B cell (primary cell): ENCODE measurements at regions not wholly inside any gene's neighbourhood (a gene's known extent, or its start where the extent isn't known, plus 50 kb on each side); places are given as distances from the start of the nearest gene placed in this dataset.

ENCODE experiments used
- ATAC-seq: fragments of 200-7000 bp; cut with Tn5 transposase; one replicate; pipeline ENCODE4 v1.10.0; 2021; ENCODE audit warnings: low read depth, mild to moderate bottlenecking, moderate number of reproducible peaks, moderate library complexity
- CTCF ChIA-PET: fragments of 350-600 bp; sonication (Branson Sonifier 250); formaldehyde crosslinking; loops from one replicate; lab custom pipeline; 2021; ENCODE audit warnings: antibody characterized with exemption, inconsistent platforms; lab: Charles Lee
- POLR2A ChIA-PET: fragments of 350-600 bp; sonication (Branson Sonifier 250); formaldehyde crosslinking; loops from one replicate; lab custom pipeline; 2021; ENCODE audit warnings: antibody characterized with exemption; lab: Charles Lee
- DNase-seq: peaks from one replicate; pipeline ENCODE4 v3.0.0; 2013
- H2AFZ ChIP-seq: 2 replicates; pipeline ENCODE4 v1.6.1; 2012; ENCODE audit warnings: mild to moderate bottlenecking, low read depth, low read length; ENCODE audit not compliant: insufficient read depth, poor library complexity, severe bottlenecking
- H3K27ac ChIP-seq, 2 donors: 1 replicate in 1 of 2; 2 replicates in 1 of 2; pipeline ENCODE4 v1.5.1; 2012 to 2013; ENCODE audit warnings: low read length in 2 of 2, mild to moderate bottlenecking in 2 of 2, moderate library complexity in 1 of 2
- H3K27me3 ChIP-seq, 4 experiments: fragments of 200-600 bp in 1 of 4; sonication (generic) in 1 of 4; replicated peaks in 1 of 4; 1 replicate in 2 of 4; 2 replicates in 2 of 4; pipeline versions ENCODE4 v1.6.1 to v1.7.0; 2013 to 2016; ENCODE audit warnings: low read length in 3 of 4, mild to moderate bottlenecking in 2 of 4, mixed read lengths in 1 of 4, moderate library complexity in 1 of 4; ENCODE audit not compliant: insufficient read depth in 4 of 4, control insufficient read depth in 3 of 4; ENCODE audit errors: control extremely low read depth in 1 of 4
- H3K36me3 ChIP-seq, 2 experiments: replicated peaks in 1 of 2; 1 replicate in 1 of 2; 2 replicates in 1 of 2; pipeline versions ENCODE4 v1.6.1 to v1.7.1; 2013; ENCODE audit warnings: low read length in 1 of 2; ENCODE audit not compliant: insufficient read depth in 2 of 2, control insufficient read depth in 1 of 2; ENCODE audit errors: control extremely low read depth in 1 of 2, extremely low read depth in 1 of 2
- H3K4me1 ChIP-seq, 2 donors: fragments of 200-600 bp in 1 of 2; sonication (generic) in 1 of 2; 1 replicate in 1 of 2; 2 replicates in 1 of 2; pipeline versions ENCODE4 v1.5.1 to v1.6.1; 2013 to 2017; ENCODE audit warnings: low read length in 2 of 2; ENCODE audit not compliant: control insufficient read depth in 2 of 2, insufficient read depth in 2 of 2
- H3K4me2 ChIP-seq: replicated peaks from 2 replicates; pipeline ENCODE3; 2012; ENCODE audit warnings: mild to moderate bottlenecking, low read depth, low read length; ENCODE audit not compliant: poor library complexity, severe bottlenecking
- H3K4me3 ChIP-seq, 5 experiments: fragments of 200-600 bp in 1 of 5; sonication (generic) in 1 of 5; 1 replicate in 3 of 5; 2 replicates in 2 of 5; pipeline versions ENCODE4 v1.5.1 to v1.7.0; 2011 to 2016; ENCODE audit warnings: low read length in 4 of 5, mild to moderate bottlenecking in 4 of 5, low read depth in 2 of 5, control low read depth in 1 of 5, moderate library complexity in 1 of 5; ENCODE audit not compliant: insufficient read depth in 1 of 5; ENCODE audit errors: control extremely low read depth in 1 of 5, extremely low read depth in 1 of 5
- H3K79me2 ChIP-seq: fragments of 200-600 bp; sonication (generic); one replicate; pipeline ENCODE4 v1.6.0; 2016; ENCODE audit warnings: low read length; ENCODE audit not compliant: control insufficient read depth, insufficient read depth
- H3K9ac ChIP-seq: fragments of 200-600 bp; sonication (generic); 2 replicates; pipeline ENCODE4 v1.6.1; 2017; ENCODE audit warnings: mild to moderate bottlenecking, low read length, moderate library complexity
- H3K9me3 ChIP-seq, 3 donors: one replicate each; pipeline versions ENCODE4 v1.6.1 to v1.7.1; 2013; ENCODE audit warnings: low read length in 2 of 3; ENCODE audit not compliant: control insufficient read depth in 2 of 3, insufficient read depth in 1 of 3; ENCODE audit errors: control extremely low read depth in 1 of 3
- H4K20me1 ChIP-seq: 2 replicates; pipeline ENCODE4 v1.6.0; 2012; ENCODE audit warnings: mild to moderate bottlenecking, low read length; ENCODE audit not compliant: insufficient read depth, control insufficient read depth, poor library complexity, severe bottlenecking
- H3K27ac Mint-ChIP-seq: one replicate; pipeline ENCODE4 v1.8.0; 2021; ENCODE audit warnings: mixed read lengths
- H3K27me3 Mint-ChIP-seq: one replicate; pipeline ENCODE4 v1.8.0; 2021; ENCODE audit warnings: mixed read lengths
- H3K4me1 Mint-ChIP-seq: one replicate; pipeline ENCODE4 v1.8.0; 2021; ENCODE audit warnings: mixed read lengths
- H3K4me3 Mint-ChIP-seq: one replicate; pipeline ENCODE4 v1.8.0; 2021; ENCODE audit warnings: mixed read lengths
- H3K9me3 Mint-ChIP-seq: one replicate; pipeline ENCODE4 v1.8.0; 2022; ENCODE audit warnings: mixed read lengths; ENCODE audit not compliant: insufficient read depth
- EZH2 ChIP-seq: IDR thresholded peaks from 2 replicates; pipeline ENCODE4 v1.6.1; 2012; ENCODE audit warnings: borderline replicate concordance, low read depth, mild to moderate bottlenecking, moderate library complexity, low read length; ENCODE audit not compliant: insufficient read depth, poor library complexity, severe bottlenecking
- WGBS: methylation state at CpG from one replicate; pipeline ENCODE4 v1.1.5; 2013; ENCODE audit warnings: missing lambda C conversion rate; ENCODE audit not compliant: insufficient coverage; 5-methylcytosine and 5-hydroxymethylcytosine counted together
- intact Hi-C: fragments of 100-400 bp; cut with micrococcal nuclease; formaldehyde crosslinking; loops from one replicate; pipeline ENCODE4 v1.10.0; 2022
- TF ChIP-seq, protein P1 (sequence below): fragments of 200-600 bp; IDR thresholded peaks from one replicate; pipeline ENCODE4 v1.8.0; 2022; ENCODE audit warnings: antibody characterized with exemption, mild to moderate bottlenecking

DNA sequence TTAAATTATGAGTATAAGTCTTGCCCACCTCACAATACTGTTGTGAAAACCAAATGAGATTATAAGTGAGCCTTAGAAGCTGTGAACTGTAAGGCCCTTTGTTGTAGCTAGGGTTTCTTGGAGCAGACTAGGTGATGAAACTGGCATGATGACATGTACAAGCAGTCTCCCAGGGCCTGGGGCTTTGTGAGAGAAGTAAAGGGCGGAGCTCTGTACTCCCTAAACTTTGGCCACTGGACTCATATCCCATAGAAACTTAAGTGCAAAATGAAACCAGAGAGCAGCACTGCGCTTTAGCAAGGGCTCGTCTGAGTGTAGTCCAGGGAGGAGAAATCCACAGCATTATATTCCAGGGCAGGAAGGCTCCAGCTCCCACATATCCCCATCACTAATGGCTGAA is 385.6 kb upstream of the FGF16 start:
- no peak for TF ChIP-seq EZH2
- TF ChIP-seq, protein P1, sequence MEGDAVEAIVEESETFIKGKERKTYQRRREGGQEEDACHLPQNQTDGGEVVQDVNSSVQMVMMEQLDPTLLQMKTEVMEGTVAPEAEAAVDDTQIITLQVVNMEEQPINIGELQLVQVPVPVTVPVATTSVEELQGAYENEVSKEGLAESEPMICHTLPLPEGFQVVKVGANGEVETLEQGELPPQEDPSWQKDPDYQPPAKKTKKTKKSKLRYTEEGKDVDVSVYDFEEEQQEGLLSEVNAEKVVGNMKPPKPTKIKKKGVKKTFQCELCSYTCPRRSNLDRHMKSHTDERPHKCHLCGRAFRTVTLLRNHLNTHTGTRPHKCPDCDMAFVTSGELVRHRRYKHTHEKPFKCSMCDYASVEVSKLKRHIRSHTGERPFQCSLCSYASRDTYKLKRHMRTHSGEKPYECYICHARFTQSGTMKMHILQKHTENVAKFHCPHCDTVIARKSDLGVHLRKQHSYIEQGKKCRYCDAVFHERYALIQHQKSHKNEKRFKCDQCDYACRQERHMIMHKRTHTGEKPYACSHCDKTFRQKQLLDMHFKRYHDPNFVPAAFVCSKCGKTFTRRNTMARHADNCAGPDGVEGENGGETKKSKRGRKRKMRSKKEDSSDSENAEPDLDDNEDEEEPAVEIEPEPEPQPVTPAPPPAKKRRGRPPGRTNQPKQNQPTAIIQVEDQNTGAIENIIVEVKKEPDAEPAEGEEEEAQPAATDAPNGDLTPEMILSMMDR: no peak
- ChIA-PET CTCF (no interaction called here), POLR2A (no interaction called here)
- no peak overlapping the region for H3K9ac ChIP-seq
- no peaks in the 10 kb centered on the region for H3K4me1 ChIP-seq
- Mint-ChIP-seq H3K27ac (no peak overlapping the region), H3K4me1 (no peaks in the 10 kb centered on the region), H3K4me3 (no peak overlapping the region), H3K9me3 (no peaks in the 10 kb centered on the region), H3K27me3 (no peaks in the 10 kb centered on the region)
- H3K27me3 ChIP-seq: no peaks in the 10 kb centered on the region
- H3K9me3 ChIP-seq: no peaks in the 10 kb centered on the region
- H3K27ac ChIP-seq: no peak overlapping the region
- no CpG with 5 or more reads among the region's 3 CpGs for WGBS
- no peaks in the 10 kb centered on the region for H3K36me3 ChIP-seq
- H2AFZ ChIP-seq: no peak overlapping the region
- no peaks in the 10 kb centered on the region for H3K79me2 ChIP-seq
- H3K4me3 ChIP-seq: no peak overlapping the region
- DNase-seq: no peak
- no peaks in the 10 kb centered on the region for H4K20me1 ChIP-seq
- intact Hi-C loops: no loop called here
- no peak overlapping the region for H3K4me2 ChIP-seq
- no peak for ATAC-seq

DNA sequence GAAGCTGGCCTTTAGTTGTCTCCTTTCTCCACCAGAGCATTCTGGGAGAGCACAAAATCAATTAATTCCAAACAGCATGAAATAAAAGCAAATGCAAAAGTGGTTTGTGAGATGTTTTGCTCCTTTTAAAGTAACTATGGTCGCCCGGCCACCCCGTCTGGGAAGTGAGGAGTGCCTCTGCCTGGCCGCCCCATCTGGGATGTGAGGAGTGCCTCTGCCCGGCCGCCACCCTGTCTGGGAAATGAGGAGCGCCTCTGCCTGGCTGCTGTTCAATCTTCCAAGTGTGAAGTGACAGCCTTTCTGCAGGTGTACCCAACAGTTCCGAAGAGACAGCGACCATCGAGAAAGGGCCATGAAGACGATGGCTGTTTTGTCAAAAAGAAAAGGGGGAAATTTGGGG is 381.3 kb upstream of the FGF16 start:
- ATAC-seq: no peak
- no peak for DNase-seq
- no peak for TF ChIP-seq EZH2
- TF ChIP-seq, protein P1: no peak

More for the DNA sequence above, 381.3 kb upstream of the FGF16 start:
- ChIA-PET CTCF (no interaction called here), POLR2A (no interaction called here)
- H3K27me3 Mint-ChIP-seq: no peaks in the 10 kb centered on the region
- Histone ChIP-seq H3K4me1 (peaks cover 0 to 6% of the 10 kb centered on the region in 2 donors), H3K4me2 (no peak overlapping the region), H3K27me3 (no peaks in the 10 kb centered on the region), H3K27ac (no peak overlapping the region), H3K9me3 (no peaks in the 10 kb centered on the region), H3K36me3 (no peaks in the 10 kb centered on the region), H3K4me3 (no peak overlapping the region), H4K20me1 (no peaks in the 10 kb centered on the region), H2AFZ (no peak overlapping the region), H3K79me2 (no peaks in the 10 kb centered on the region), H3K9ac (no peak overlapping the region)
- 91% methylated on average over 6 of the region's 11 CpGs for WGBS
- no peak overlapping the region for H3K27ac Mint-ChIP-seq
- H3K4me1 Mint-ChIP-seq: peaks cover 12% of the 10 kb centered on the region
- no peaks in the 10 kb centered on the region for H3K9me3 Mint-ChIP-seq
- H3K4me3 Mint-ChIP-seq: no peak overlapping the region
- intact Hi-C loops: no loop called here
